OCI-LY7 (cell line): ENCODE measurements at regions not wholly inside any gene's neighbourhood (a gene's known extent, or its start where the extent isn't known, plus 50 kb on each side); places are given as distances from the start of the nearest gene placed in this dataset.

Source experiments
- CTCF ChIP-seq: fragments of 200-600 bp; sonication (generic); conservative IDR thresholded peaks from 2 replicates; pipeline ENCODE4 v1.5.1; 2014; ENCODE audit warnings: mild to moderate bottlenecking, antibody characterized with exemption, low read length, moderate library complexity, mixed read lengths
- EZH2phosphoT487 ChIP-seq: fragments of 200-600 bp; sonication (generic); IDR thresholded peaks from 2 replicates; pipeline ENCODE4 v1.6.1; 2018; ENCODE audit warnings: low read depth, borderline replicate concordance, mild to moderate bottlenecking, mixed run types, antibody characterized with exemption, low read length, moderate library complexity, mixed read lengths

- TF ChIP-seq CTCF, result no peak
- no peak for TF ChIP-seq EZH2phosphoT487
These were observed 580.4 kb downstream of the CBLN4 start for GRCh38 chr20:55424968-55425367.
